ENCODE measurements at regions not wholly inside any gene's neighbourhood (a gene's known extent, or its start where the extent isn't known, plus 50 kb on each side); places are given as distances from the start of the nearest gene placed in this dataset.

DNA sequence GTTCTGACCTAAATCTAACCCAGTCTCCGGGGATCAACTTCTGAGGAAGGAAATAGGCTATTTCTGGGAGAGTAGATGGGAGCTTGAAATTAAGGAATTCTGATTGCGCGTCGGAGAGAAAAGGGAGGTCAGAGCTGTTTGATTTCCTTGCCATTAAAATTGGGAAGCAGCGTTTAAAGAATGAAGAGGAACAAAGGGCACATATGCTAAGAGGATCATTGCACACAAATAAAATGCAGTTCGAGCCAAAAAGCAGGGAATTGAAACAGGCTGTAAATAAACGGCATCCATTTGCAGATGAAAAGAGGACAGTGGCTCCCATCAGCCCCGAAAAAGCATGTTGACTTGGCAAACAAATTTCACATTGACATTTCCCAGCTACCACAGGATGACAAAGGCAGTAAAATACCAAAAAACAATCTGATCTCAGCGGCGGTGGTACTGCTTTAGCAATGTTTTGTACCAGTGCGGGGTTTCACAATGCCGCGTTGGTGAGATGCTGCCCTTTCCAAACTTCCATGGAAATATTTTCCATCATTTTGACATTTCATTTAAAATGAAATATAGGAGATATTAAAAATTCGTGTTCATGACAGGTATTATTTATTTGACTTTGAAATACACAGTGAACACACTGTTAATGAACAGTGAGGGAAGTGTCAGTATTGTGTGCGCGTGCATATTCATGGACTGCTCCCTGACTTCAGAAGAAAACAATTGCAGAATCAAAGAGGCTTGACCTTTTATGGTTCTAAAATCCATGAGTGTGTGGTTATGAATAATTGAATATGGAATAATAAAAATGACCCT, 108.8 kb downstream of the SQOR start:
- no peak for DNase-seq

DNA sequence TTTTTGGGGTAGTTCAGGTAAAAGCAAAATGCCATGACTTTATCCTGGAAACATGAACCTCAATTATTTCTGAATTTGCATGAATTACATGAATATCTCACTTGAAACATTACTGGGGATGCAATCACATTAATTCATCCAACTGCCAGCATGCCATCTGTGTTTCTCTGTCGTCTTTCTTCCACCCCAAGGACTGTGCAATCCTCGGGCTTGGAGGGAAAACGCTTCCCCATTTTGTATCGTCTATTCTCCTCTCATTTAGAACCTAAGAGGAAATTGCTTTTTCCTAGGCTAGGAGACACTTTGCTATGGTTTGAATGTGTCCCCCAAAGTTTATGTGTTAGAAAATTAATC, 109.4 kb downstream of the SQOR start:
- DNase-seq: no peak

DNA sequence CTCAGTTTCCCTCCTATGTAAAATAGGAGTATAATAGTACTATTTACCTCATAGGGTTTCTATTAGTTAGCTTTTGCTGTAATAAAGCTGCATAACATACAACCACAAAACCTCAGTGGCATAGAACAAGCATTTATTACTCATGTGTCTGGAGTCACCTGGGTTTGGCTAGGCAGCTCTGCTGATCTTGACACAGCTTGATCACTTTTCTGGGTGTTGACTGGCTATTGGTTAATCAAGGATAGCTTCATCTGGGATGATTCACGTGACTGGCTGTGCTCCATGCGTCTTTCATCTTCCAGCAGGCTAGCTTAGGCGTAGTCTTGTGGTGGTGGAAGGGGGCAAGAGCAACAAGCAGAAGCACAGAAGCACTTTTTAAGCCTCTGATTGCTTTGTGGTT, 112.6 kb downstream of the SQOR start:
- no peak for DNase-seq

DNA sequence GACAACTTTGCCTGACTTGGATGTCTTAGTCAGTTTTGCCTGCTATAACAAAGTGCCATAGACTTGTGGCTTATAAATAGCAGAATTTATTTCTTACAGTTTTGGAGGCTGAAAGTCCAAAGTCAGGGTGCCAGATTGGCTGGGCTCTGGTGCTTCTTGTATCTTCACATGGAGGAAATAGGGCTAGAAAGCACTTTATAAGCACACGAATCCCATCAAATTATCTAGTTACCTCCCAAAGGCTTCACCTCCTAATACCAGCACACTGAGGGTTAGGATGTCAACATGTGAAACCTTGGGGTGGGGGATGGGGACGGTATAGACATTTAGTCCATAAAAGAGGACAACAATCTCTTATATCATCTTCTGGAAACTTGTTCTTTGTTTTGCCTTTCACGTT, 116.8 kb downstream of the SQOR start:
- no peak for DNase-seq

DNA sequence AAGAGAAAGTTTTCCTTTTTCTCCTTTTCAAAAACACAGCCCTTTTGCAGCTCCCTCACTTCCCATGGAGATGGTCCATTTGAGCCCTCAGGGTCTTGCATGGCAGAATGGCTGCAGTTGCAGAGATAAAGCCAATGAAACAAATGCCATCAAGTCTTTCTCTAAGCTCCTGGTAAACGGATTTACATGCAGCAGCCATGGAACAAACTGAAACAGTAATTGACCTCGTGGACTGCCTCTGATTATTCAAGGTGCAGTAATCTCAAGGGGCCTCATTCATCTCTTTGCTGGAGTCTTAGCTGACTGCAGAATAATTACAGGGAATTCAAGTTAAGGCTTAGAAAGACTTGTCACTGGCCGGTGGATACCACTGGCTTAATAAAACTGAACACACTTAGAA, 125.1 kb downstream of the SQOR start:
- DNase-seq: no peak

DNA sequence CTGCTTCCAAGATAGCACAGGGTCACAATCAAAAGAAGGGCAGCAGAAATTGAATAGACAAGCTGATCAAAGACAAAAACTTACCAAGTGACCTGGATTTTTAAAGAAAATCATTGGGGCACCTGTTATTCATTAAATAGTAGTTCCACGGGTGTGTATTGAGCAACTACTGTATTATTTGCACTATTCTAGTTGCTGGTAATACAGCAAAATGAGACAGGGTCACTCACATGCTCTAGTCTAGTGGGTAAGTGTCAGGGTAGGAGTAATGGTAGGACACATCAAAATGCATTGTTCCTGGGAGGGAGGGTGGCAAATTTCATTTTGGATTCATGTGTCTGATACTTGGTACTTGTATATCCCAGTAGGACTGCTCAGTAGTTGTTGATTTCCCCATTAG, 127.9 kb downstream of the SQOR start:
- no peak for DNase-seq

DNA sequence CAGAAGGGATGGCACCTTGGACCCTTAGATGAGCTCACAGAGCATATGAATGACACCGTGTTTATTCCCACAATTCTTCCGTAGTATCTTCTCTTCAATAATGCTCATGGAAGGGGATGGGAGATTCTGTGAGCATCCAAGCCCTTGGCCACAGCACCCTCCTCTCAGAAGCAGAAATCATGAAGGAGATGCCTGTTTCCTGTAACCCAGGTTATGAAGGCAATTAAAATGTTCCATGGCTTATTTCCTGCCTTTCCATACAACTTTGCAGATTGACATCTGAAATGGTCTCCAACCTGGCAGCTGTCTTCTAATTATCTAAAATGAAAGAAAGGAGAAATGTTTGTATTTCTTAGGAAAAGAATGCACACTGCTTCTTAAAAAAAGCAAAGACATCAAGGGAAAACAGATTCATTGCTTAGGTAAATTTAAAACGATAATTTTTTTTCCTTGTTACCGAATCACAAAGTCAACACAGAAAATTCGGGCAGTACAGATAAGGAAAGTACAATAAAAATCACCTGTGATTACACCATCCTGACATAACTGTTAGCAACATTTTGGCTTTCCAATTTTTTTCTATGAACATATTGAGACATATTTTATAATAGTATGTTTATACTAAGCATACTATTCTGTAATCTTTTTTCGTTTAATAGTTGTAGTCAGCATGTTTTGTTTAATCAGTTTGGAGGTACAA, 128.5 kb downstream of the SQOR start:
- DNase-seq: no peak

DNA sequence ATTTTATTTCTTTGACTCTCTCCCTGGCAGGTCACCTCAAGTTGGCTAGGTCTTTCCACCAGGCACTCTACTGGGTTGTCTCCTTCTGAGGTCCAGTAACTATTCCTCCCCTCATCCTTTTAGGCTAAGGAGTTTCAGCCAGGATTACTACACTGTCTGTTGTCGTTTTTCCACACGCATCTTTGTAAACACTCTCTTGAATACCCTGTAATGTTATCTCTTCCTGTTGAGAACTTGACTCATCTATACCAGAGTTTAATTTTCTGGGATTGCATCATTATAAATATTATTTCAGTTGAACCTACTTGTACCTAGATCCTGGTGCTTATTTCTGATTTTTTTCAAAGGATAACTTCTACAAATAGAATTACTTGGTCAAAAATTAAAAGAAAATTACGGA, 138.3 kb downstream of the SQOR start:
- no peak for DNase-seq

DNA sequence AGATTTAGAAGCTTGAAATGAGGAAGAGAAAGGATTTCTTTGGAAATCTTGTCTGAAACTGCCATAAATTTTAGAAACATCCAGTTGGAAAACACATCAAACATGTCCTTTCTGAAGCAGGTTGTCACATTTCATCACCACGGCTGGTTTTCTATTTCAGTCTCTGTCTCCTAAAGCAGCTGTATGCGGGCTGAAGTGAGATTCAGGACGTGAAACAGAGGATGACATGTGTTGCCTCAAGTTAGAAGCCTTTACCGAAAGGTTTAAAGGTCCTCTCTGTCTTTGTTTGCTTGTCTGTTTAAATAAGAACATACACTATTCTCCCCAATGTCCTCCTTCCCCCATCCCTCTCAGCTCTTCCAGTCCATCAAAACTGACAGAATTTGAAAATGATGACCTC, 141.9 kb downstream of the SQOR start:
- no peak for DNase-seq

DNA sequence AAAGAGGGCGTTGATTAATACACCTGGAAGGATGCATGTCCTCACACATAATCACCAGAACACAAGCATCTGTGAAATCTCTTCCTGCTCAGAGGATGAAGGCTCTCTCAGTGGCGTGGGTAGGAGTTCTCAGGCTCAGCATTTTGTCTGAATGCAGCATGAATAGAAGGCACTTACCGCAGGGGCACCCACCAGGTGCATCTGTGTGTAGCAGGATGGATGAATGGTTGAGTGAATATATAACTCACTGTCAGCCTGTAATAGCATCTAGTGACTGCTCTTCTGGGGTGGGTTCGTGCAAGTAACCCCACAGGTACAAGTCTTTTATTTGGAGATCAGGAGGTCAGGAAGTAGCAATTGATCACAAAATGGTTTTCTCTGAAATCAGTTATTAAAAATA, 143.0 kb downstream of the SQOR start:
- DNase-seq: no peak

DNA sequence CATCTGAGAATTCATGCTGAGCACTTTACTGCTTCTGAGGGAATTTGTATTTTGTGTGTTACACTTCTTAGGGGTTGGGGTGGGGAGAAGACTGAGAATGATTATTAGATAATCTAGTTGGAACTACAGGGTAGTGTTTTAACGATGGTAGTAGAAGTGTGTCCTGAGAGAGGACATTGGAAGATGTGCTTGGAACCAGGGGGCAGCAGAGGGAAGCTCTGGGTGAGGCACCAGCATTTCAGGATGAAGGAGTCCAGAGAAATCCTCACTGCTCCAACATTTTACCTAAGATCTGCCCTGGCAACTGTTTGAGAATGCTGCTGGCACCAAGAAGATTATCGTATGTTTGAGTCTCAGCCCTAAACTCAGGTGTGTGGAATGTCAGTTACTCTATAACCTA, 145.5 kb downstream of the SQOR start:
- DNase-seq: no peak

DNA sequence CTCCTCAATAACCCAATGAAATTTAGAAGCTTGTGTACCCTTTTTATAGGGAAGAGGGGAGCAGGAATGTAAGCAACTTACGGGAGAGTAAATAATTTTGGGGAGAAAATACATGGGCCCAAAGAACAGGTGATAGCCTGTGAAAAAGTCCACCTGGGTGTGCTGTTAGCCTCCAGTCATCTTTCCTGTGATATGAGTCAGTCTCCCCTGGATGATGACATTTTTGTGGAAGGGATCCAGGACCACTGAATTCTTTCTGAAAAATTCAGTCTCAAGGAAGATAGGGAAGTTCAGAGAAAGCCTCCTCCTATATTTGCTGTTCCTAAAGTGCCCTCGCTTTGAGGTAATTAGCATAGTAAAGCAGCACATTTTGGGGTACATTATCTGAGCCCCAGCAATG, 149.8 kb downstream of the SQOR start:
- DNase-seq: no peak

DNA sequence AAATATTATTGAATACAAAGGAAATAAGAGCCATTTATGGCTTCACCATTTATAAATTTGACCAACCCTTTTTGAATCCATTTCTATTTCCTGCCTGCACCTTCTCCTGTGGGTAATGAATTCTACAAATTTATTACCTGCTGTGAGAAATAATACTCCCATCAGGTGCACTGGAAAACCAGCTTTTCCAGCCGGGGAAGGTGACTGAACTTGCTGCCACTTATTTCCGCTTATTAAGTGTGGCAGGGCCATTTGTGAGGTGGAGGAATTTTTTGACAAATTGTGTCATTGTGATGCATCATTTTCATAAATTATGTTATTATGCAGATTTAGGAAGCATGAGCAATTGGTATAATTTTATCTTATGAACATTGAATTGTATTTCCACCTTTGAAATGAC, 151.1 kb downstream of the SQOR start:
- no peak for DNase-seq

DNA sequence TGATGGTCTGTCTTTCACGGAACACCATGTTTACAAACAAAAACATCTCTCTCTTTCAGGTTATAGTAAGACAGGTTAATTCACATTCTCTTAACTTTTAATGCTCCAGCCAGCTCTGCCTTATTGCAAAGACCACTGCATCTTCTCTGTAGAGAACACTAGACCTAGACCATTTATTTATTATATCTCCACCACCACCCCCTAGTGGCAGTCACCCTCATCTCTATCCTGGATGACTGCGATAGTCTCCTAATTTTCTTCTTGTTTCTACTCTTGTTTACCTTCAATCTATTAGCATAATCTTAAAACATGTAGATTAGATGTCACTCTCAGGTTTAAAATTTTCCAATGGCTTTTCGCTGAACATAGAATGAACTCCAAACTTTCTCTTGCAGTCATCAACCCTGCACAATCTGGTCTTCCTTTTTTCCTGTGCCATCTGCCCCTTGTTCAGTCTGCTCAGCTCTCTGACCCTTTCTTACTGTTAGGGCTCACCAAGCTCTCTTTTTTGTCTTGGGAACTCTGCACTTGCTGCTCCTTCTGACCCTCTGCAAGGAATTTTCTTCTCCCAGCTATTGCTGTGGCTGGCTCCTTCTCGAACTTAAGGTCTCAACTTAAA, 155.6 kb downstream of the SQOR start:
- DNase-seq: no peak

DNA sequence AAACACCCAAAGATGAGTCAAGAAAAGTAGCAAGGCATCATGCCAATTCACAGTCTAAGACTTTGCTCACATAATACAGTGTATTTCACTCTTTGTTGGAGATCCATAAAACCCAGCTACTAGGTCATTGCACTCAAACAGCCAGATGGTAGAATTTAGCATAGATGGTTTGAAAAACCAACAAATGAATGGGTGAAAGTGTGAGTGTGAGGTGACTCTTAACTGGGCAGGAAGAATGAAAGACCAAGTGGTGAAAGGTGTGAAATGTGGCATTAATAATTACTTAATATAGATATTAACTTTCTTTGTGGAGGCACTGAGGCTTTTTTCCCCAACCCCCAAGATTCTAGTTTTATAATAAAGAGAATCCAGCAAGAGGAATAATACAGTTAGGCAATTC, 159.5 kb downstream of the SQOR start:
- DNase-seq: no peak

DNA sequence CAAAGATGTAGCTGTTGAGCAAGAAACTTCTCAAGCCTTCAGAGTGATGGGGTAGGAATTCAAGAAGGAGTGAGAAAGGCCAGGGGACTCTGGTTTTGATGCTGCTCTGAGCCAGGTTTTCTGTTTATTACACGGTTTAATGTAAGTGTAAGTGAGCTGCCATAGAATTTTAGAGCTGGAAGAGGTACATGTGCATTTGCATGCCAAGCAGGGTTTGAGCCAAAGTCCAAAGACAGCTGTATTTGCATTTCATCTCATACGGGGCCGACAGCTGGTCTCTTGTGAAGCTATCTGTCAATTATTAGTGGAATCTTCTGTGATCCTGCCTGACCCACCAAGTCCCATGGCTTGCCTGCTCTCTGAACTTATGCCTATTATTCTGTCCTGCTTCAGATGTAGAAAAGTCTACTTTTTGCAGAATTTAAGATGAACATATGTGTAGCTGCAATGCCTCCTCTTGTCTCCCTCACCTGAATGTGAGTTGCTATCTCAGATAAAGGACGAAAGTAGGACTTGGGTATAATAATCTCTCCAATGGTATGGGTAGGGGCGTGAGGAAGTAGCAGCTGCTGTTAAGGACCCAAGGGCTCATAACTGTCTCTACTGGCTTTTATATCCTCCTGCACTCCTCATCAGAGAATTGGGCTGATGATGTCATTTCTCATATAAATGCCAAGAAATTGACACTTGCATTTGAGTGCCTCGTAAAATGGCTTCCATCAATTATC, 160.0 kb downstream of the SQOR start:
- no peak for DNase-seq

DNA sequence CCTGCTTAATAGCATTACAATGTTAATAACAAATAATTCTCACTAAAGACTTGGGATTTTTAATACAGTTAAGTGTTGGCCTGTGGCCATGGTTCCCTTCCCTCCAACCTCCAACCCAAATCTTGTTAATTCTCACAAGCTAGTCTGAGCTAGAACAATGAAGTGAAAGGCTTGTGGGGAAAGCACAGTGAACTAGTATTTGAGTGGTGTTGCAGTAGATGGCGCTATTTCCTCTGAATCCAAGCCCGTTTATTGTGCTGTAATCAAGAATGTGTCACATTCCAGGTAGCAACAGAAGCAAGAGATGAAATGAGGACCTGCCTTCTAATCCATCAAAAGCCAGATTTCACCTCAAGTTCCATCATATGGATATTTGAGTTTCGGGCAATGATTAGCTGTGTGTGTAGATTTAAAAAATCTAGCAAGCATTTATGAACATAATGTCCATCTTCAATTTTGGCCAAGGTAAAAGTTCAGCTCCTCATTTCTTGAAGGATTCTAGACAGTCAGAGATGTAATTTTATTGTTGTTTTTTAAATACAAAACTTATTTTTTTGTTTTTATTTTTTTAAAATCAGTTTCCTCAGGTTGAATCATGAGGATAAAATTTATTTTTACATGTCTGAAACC, 160.7 kb downstream of the SQOR start:
- DNase-seq: peak; percentile 63

DNA sequence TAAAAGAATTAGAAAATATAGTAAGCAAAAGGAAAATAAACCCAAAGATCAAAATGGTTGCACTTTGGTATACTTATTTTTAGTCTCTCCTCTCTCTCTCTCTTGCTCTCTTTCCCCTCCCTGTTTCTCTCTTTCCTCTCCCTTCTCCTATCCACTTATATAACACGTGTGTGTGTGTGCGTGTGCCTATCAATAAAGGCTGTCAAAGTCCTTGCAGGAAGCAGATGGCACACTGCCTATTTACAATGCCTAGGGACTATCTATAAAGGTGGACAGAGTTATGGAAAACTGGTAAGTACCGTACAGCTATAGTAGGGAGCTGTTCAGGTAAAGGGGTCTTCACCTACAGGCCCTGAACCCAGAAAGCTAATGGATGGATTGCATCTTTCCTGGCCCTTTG, 161.6 kb downstream of the SQOR start:
- no peak for DNase-seq

DNA sequence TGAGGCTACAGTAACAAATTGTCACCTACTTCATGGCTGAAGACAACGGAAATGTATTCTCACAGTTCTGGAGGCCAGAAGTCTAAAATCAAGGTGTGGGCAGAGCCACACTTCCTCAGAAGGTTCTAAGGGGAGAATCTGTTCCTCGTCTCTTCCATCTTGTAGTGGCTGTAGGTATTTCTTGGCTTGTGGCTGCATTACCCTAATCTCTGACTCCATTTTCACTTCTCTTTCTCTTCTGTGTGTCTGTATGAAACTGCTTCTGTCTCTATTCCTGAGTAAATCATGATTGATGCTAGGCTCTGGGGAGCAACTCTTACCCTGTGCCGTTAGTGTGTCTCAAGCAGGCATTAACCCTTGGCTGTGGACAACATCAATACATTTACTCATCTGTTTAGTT, 164.7 kb downstream of the SQOR start:
- DNase-seq: no peak

DNA sequence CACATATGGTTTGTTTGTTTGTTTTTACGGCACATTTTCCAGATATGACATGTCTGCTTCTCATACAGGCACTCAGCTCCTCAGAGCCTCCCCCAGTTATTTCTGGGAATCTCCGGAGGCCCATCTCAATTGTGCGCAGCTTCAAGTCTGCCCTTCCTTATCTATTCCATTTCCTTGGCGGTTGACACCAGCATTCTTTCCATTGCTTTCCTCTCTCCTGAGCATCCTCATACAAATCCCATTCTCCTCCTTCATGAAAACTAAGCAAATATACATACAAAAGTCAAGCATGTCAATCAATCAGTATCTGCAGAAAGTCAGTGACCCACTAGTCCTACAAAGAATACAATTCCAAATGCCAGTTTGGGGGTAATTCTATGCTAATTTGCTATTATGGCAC, 166.7 kb downstream of the SQOR start:
- DNase-seq: no peak

DNA sequence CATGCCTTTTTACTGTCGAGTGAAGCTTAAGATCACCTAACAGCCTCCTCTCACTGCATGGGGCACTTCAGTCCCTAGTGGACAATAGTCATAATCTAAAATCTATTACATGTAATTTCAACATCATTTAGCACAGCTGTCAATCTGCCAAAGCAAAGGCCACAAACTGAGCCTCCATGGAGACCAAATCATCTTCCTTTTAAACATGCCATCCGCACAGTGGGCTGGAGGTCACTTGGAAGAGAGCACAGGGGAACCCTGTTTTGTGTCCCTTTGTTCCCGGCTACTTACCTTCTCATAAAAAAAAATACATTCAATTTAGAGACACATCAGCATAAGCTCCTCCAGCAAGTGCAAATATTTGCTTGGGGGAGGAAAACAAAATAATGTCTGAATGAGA, 167.3 kb downstream of the SQOR start:
- DNase-seq: no peak

DNA sequence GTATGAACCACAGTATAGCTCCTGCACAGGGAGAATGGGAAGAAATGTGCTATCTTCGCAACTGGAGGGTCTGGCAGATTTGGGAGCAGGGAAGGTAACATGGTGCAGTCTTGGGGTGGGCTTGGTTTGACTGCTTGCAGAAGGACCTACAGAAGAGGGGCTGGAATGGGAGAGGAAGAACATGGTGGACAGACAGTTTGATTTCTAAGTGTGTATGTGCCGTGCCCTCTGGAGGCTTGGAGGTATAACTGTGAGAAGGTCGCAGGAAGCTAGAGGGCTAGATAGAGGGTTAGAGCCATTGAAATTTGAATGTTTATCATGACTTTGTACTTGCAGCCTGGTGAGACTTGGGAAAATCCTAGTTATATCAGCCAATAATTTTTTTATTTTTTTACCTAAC, 169.2 kb downstream of the SQOR start:
- no peak for DNase-seq
